ENCODE measurements at regions not wholly inside any gene's neighbourhood (a gene's known extent, or its start where the extent isn't known, plus 50 kb on each side); places are given as distances from the start of the nearest gene placed in this dataset.

DNA sequence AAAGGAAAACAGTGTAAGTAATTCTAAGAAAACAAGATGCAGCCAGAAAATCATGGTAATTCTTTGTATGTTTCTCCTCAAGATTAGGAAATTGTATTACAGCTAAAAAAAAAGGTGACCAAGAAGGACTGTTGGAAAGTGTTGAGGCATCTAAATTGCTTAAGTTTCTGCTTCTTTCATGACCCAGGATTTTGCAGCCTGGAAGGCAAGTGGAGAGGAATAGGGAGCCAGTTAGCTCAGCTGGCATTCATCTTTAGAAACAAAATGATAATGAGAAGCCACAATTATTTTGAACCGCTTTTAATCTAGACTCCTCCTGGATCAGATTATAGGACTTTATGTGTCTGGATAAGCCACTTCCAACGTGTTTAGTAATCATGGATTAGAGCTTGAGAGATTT is 56.8 kb upstream of the TMEM229A start:
- no peaks in the 10 kb centered on the region for H3K36me3 ChIP-seq (ENCODE audit: control insufficient read depth in 1 of 2, insufficient read depth in 2 of 2, low read length in 1 of 2)
- ATAC-seq (ENCODE audit: low FRiP score) = no peak
- 50 to 55% methylated on average over 2 of the region's 2 CpGs for WGBS, 2 donors
- intact Hi-C loops (cut with DNase I) = no loop called here
- H3K4me1 ChIP-seq (ENCODE audit: control insufficient read depth in 1 of 2, insufficient read depth in 2 of 2, low read length in 2 of 2) = no peaks in the 10 kb centered on the region
- H3K27me3 ChIP-seq (ENCODE audit: control insufficient read depth in 1 of 2, insufficient read depth in 2 of 2, low read length in 1 of 2) = no peaks in the 10 kb centered on the region
- no peak overlapping the region for H3K27ac ChIP-seq (ENCODE audit: low read depth in 1 of 2, low read length in 2 of 2)
- no peaks in the 10 kb centered on the region for H3K9me3 ChIP-seq (ENCODE audit: control insufficient read depth, low read length)
- no peak overlapping the region for H3K4me3 ChIP-seq (ENCODE audit: low read length in 2 of 2)
- DNase-seq = no peak

GRCh38 chr7:124088590-124088989 is 55.7 kb upstream of the TMEM229A start:
- no peaks in the 10 kb centered on the region for H3K4me1 ChIP-seq (ENCODE audit: control insufficient read depth in 1 of 2, insufficient read depth in 2 of 2, low read length in 2 of 2)
- intact Hi-C loops (cut with DNase I) = no loop called here
- 86 to 94% methylated on average over 1 of the region's 1 CpG for WGBS, 2 donors

DNA sequence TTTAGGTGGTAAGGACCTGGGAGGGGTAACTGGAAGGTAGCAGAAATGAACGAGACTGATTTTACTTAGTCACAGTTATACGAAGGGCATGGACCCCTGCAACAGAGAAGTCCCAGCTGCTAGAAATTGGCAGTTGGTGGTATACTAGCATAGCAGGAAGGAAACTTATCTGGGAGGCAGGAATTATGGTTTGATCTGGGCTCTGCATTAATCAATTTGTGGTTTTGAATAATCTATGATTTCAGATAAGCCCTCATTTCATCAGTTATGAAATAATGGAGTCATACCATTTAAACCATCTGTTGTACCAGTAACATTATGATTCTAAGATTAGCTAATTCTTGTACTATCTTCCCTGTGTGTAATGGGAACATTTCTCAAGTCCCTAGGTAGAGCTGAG is 54.0 kb upstream of the TMEM229A start:
- no peak for ATAC-seq (ENCODE audit: low FRiP score)
- Histone ChIP-seq H3K27ac (ENCODE audit: low read depth in 1 of 2, low read length in 2 of 2) (no peak overlapping the region), H3K4me1 (ENCODE audit: control insufficient read depth in 1 of 2, insufficient read depth in 2 of 2, low read length in 2 of 2) (no peaks in the 10 kb centered on the region), H3K9me3 (ENCODE audit: control insufficient read depth, low read length) (no peaks in the 10 kb centered on the region), H3K27me3 (ENCODE audit: control insufficient read depth in 1 of 2, insufficient read depth in 2 of 2, low read length in 1 of 2) (no peaks in the 10 kb centered on the region), H3K4me3 (ENCODE audit: low read length in 2 of 2) (no peak overlapping the region), H3K36me3 (ENCODE audit: control insufficient read depth in 1 of 2, insufficient read depth in 2 of 2, low read length in 1 of 2) (no peaks in the 10 kb centered on the region)
- no peak for DNase-seq
- 52 to 67% methylated on average over 2 of the region's 2 CpGs for WGBS, 2 donors
- intact Hi-C loops (cut with DNase I) = no loop called here

More at GRCh38 chr7:124088590-124088989, 55.7 kb upstream of the TMEM229A start:
- ATAC-seq (ENCODE audit: low FRiP score) (no peak), DNase-seq (no peak)
- H3K27me3 ChIP-seq (ENCODE audit: control insufficient read depth in 1 of 2, insufficient read depth in 2 of 2, low read length in 1 of 2) = no peaks in the 10 kb centered on the region
- no peaks in the 10 kb centered on the region for H3K36me3 ChIP-seq (ENCODE audit: control insufficient read depth in 1 of 2, insufficient read depth in 2 of 2, low read length in 1 of 2)
- H3K27ac ChIP-seq (ENCODE audit: low read depth in 1 of 2, low read length in 2 of 2) = no peak overlapping the region
- H3K9me3 ChIP-seq (ENCODE audit: control insufficient read depth, low read length) = no peaks in the 10 kb centered on the region
- H3K4me3 ChIP-seq (ENCODE audit: low read length in 2 of 2) = no peak overlapping the region

DNA sequence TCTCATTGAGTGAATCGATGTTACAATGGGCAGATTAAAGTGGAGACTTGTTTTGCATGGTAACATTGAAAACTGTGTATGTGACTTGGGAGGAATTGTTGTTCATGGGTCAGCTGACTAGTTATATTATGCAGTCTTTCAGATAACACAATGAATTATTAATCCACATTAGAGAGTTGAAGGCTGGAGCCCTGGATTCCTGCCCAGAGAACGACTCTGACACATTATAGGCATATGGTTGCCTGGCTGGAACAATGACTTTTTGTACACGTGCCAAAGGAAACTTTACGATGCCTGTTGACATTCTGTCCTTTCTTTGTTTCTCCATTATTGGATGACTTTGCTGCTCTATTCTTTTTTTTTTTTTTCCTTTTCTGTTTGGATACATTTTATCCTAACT is 52.3 kb upstream of the TMEM229A start:
- intact Hi-C loops (cut with DNase I) = no loop called here
- DNase-seq = no peak
- H3K4me3 ChIP-seq (ENCODE audit: low read length in 2 of 2) = no peak overlapping the region
- 8% methylated on average over 4 of the region's 4 CpGs for WGBS, 2 donors
- H3K36me3 ChIP-seq (ENCODE audit: control insufficient read depth in 1 of 2, insufficient read depth in 2 of 2, low read length in 1 of 2) = no peaks in the 10 kb centered on the region
- no peaks in the 10 kb centered on the region for H3K9me3 ChIP-seq (ENCODE audit: control insufficient read depth, low read length)
- H3K27me3 ChIP-seq (ENCODE audit: control insufficient read depth in 1 of 2, insufficient read depth in 2 of 2, low read length in 1 of 2) = no peaks in the 10 kb centered on the region
- no peak for ATAC-seq (ENCODE audit: low FRiP score)
- H3K4me1 ChIP-seq (ENCODE audit: control insufficient read depth in 1 of 2, insufficient read depth in 2 of 2, low read length in 2 of 2) = no peaks in the 10 kb centered on the region
- H3K27ac ChIP-seq (ENCODE audit: low read depth in 1 of 2, low read length in 2 of 2) = no peak overlapping the region

DNA sequence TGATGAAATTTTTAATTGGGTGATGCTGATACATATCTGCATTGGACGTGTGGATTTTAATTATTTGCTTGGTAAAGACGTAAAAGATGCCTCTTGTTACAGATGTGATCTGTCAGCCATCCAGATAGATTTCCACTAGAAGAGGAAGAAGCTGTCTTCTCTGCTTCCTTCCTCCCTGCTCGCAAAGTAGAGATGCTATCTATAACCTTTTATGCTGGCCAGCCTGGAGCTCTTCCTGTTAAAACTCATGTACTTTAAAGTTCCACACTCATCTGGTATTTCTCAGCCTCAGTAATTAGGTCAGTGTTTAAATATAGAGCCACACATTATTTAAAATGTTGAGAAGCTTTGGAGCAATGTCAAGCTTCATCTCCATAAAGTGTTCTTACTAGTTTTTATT is 51.2 kb upstream of the TMEM229A start:
- Histone ChIP-seq H3K9me3 (ENCODE audit: control insufficient read depth, low read length) (no peaks in the 10 kb centered on the region), H3K27me3 (ENCODE audit: control insufficient read depth in 1 of 2, insufficient read depth in 2 of 2, low read length in 1 of 2) (no peaks in the 10 kb centered on the region), H3K36me3 (ENCODE audit: control insufficient read depth in 1 of 2, insufficient read depth in 2 of 2, low read length in 1 of 2) (no peaks in the 10 kb centered on the region), H3K27ac (ENCODE audit: low read depth in 1 of 2, low read length in 2 of 2) (no peak overlapping the region), H3K4me1 (ENCODE audit: control insufficient read depth in 1 of 2, insufficient read depth in 2 of 2, low read length in 2 of 2) (no peaks in the 10 kb centered on the region), H3K4me3 (ENCODE audit: low read length in 2 of 2) (no peak overlapping the region)
- ATAC-seq (ENCODE audit: low FRiP score) (no peak), DNase-seq (no peak)
- WGBS, 2 donors = 8% methylated on average over 3 of the region's 3 CpGs
- intact Hi-C loops (cut with DNase I) = no loop called here
